GM12878 (cell line): ENCODE measurements at regions not wholly inside any gene's neighbourhood (a gene's known extent, or its start where the extent isn't known, plus 50 kb on each side); places are given as distances from the start of the nearest gene placed in this dataset.

ENCODE experiments used
- ATAC-seq: fragments of 200-7000 bp; cut with Tn5 transposase; 3 replicates; pipeline ENCODE4 v1.9.1; 2020; ENCODE audit warnings: mild to moderate bottlenecking, moderate library complexity
- BruUV-seq: library from RNA; stranded (reverse); fragments of 400-500 nt; replicated peaks from 2 replicates; lab custom pipeline; 2021; lab: Mats Ljungman, UMichigan
- CTCF ChIA-PET: fragments of 300-600 bp; sonication (Branson Sonifier 250); formaldehyde crosslinking; extraction: SDS; loops from one replicate; lab custom pipeline; 2021; ENCODE audit warnings: inconsistent platforms; lab: Yijun Ruan, JAX
- POLR2A ChIA-PET: fragments of 350-600 bp; formaldehyde crosslinking; extraction: SDS; loops from one replicate; lab custom pipeline; 2021; ENCODE audit warnings: inconsistent platforms; lab: Charles Lee
- RAD21 ChIA-PET: fragments of 300-600 bp; sonication (Branson Sonifier 250); formaldehyde crosslinking; loops from one replicate; lab custom pipeline; 2023; ENCODE audit warnings: antibody characterized with exemption; ENCODE audit not compliant: unreplicated experiment; lab: Charles Lee
- SMC1A ChIA-PET: fragments of 300-600 bp; sonication (Branson Sonifier 250); formaldehyde crosslinking; loops from one replicate; lab custom pipeline; 2023; ENCODE audit not compliant: unreplicated experiment, uncharacterized antibody; lab: Charles Lee
- DNase-seq: peaks from one replicate; pipeline ENCODE4 v3.0.0-alpha.2; 2011; ENCODE audit warnings: low read depth, low spot score
- FAIRE-seq: peaks from 3 replicates; lab custom pipeline; 2011; peaks lifted over from hg19 to GRCh38; lab: Jason Lieb, UNC
- H2AFZ ChIP-seq: 2 replicates; pipeline ENCODE4 v1.6.0; 2011; ENCODE audit warnings: low read depth, low read length, control low read depth; ENCODE audit not compliant: control insufficient read depth
- H3K27ac ChIP-seq: 2 replicates; pipeline ENCODE4 v1.5.1; 2011; ENCODE audit warnings: control low read depth; ENCODE audit not compliant: control insufficient read depth, insufficient read depth
- H3K27me3 ChIP-seq, 2 experiments: replicated peaks in 1 of 2; 2 replicates each; pipeline versions ENCODE4 v1.6.0 to v1.6.1; 2011; ENCODE audit warnings: low read length in 1 of 2; ENCODE audit not compliant: control insufficient read depth in 2 of 2, insufficient read depth in 2 of 2
- H3K36me3 ChIP-seq, 2 experiments: 2 replicates each; pipeline ENCODE4 v1.5.1; 2011; ENCODE audit warnings: low read length in 1 of 2; ENCODE audit not compliant: control insufficient read depth in 2 of 2, insufficient read depth in 2 of 2
- H3K4me1 ChIP-seq: 2 replicates; pipeline ENCODE4 v1.6.1; 2011; ENCODE audit warnings: mild to moderate bottlenecking, low read length, moderate library complexity, mixed read lengths; ENCODE audit not compliant: control insufficient read depth, insufficient read depth
- H3K4me2 ChIP-seq: 2 replicates; pipeline ENCODE4 v1.6.0; 2011; ENCODE audit warnings: control low read depth; ENCODE audit not compliant: control insufficient read depth, insufficient read depth
- H3K4me3 ChIP-seq: fragments of 200-600 bp; sonication (generic); 2 replicates; pipeline ENCODE4 v1.5.1; 2016
- H3K79me2 ChIP-seq: 2 replicates; pipeline ENCODE4 v1.6.0; 2011; ENCODE audit warnings: low read length; ENCODE audit not compliant: control insufficient read depth, insufficient read depth
- H3K9ac ChIP-seq: 2 replicates; pipeline ENCODE4 v1.8.0; 2011; ENCODE audit warnings: low read length, control low read depth, mixed read lengths; ENCODE audit not compliant: control insufficient read depth, insufficient read depth
- H3K9me3 ChIP-seq: replicated peaks from 3 replicates; pipeline ENCODE4 v1.5.1; 2011; ENCODE audit warnings: mild to moderate bottlenecking, low read length; ENCODE audit not compliant: control insufficient read depth, insufficient read depth
- H4K20me1 ChIP-seq: 2 replicates; pipeline ENCODE4 v1.6.0; 2011; ENCODE audit not compliant: control insufficient read depth, insufficient read depth
- CBX5 ChIP-seq: sonication (generic); IDR thresholded peaks from 2 replicates; pipeline ENCODE4 v1.6.1; 2016; ENCODE audit warnings: low read depth, moderate library complexity, mild to moderate bottlenecking, inconsistent platforms
- CHD1 ChIP-seq: IDR thresholded peaks from 2 replicates; pipeline ENCODE4 v1.6.1; 2012; ENCODE audit warnings: low read depth, low read length, improper control_type of control experiment
- CREB1 ChIP-seq: IDR thresholded peaks from 2 replicates; pipeline ENCODE4 v1.6.1; 2012; ENCODE audit warnings: low read depth, mild to moderate bottlenecking, inconsistent platforms
- DPF2 ChIP-seq: fragments of 450-650 bp; IDR thresholded peaks from 2 replicates; pipeline ENCODE4 v1.6.1; 2017; ENCODE audit warnings: mild to moderate bottlenecking
- GATAD2B ChIP-seq: fragments of 450-650 bp; conservative IDR thresholded peaks from 2 replicates; pipeline ENCODE4 v1.6.1; 2017; ENCODE audit warnings: low read depth, mild to moderate bottlenecking, moderate library complexity
- IKZF2 ChIP-seq, 2 experiments: fragments of 450-650 bp; IDR thresholded peaks; 2 replicates each; pipeline ENCODE4 v1.6.1; 2017; ENCODE audit warnings: mild to moderate bottlenecking in 2 of 2, moderate library complexity in 2 of 2
- KLF5 ChIP-seq: fragments of 450-650 bp; IDR thresholded peaks from 2 replicates; pipeline ENCODE4 v1.6.1; 2014; ENCODE audit warnings: mild to moderate bottlenecking; ENCODE audit not compliant: partially characterized antibody
- MXI1 ChIP-seq: fragments of 150-350 bp; IDR thresholded peaks from 2 replicates; pipeline ENCODE4 v1.6.1; 2011; ENCODE audit warnings: low read depth, mild to moderate bottlenecking, inconsistent platforms, low read length, improper control_type of control experiment
- NFYB ChIP-seq: IDR thresholded peaks from 2 replicates; pipeline ENCODE4 v1.6.1; 2011; ENCODE audit warnings: low read depth, mild to moderate bottlenecking, low read length, improper control_type of control experiment, moderate library complexity; ENCODE audit not compliant: insufficient read depth
- NR2C2 ChIP-seq: IDR thresholded peaks from 2 replicates; pipeline ENCODE4 v1.6.1; 2011; ENCODE audit warnings: borderline replicate concordance, low read depth; ENCODE audit not compliant: control insufficient read depth, insufficient read length
- RUNX3 ChIP-seq: IDR thresholded peaks from 2 replicates; pipeline ENCODE4 v1.6.1; 2012; ENCODE audit warnings: low read length, inconsistent platforms
- SMAD5 ChIP-seq: IDR thresholded peaks from 2 replicates; pipeline ENCODE4 v1.6.1; 2016; ENCODE audit warnings: antibody characterized with exemption, low read depth
- SPI1 ChIP-seq: IDR thresholded peaks from 2 replicates; pipeline ENCODE4 v1.6.1; 2011; ENCODE audit warnings: low read depth, mild to moderate bottlenecking, low read length, moderate library complexity, borderline replicate concordance; ENCODE audit not compliant: insufficient read depth
- TCF7 ChIP-seq: IDR thresholded peaks from 2 replicates; pipeline ENCODE4 v1.6.1; 2014; ENCODE audit warnings: antibody characterized with exemption, borderline replicate concordance
- ZNF384 ChIP-seq: IDR thresholded peaks from 2 replicates; pipeline ENCODE4 v1.6.1; 2012; ENCODE audit warnings: low read depth, mild to moderate bottlenecking, low read length, improper control_type of control experiment, borderline replicate concordance
- WGBS: methylation state at CpG from one replicate; pipeline ENCODE4 v1.1.6; 2016; ENCODE audit warnings: low lambda C conversion rate; ENCODE audit not compliant: insufficient replicate concordance, insufficient coverage; ENCODE audit errors: missing lambda C conversion rate; 5-methylcytosine and 5-hydroxymethylcytosine counted together
- in situ Hi-C: fragments of 300-500 bp; cut with MboI; formaldehyde crosslinking; loops from 9 replicates; pipeline ENCODE4 v1.14.3; 2018; ENCODE audit warnings: mixed read lengths
- intact Hi-C: fragments of 100-400 bp; cut with micrococcal nuclease; formaldehyde crosslinking; loops from one replicate; pipeline ENCODE4 v1.14.2; 2022; ENCODE audit not compliant: unreplicated experiment
- TF ChIP-seq, protein P1 (sequence below): IDR thresholded peaks from 2 replicates; pipeline ENCODE4 v1.6.1; 2011; ENCODE audit warnings: borderline replicate concordance, low read depth, mild to moderate bottlenecking, moderate library complexity, mixed read lengths, low read length; ENCODE audit not compliant: insufficient read depth; ENCODE audit errors: extremely low read length
- TF ChIP-seq, protein P2 (sequence below), 3 experiments: IDR thresholded peaks in 2 of 3; conservative IDR thresholded peaks in 1 of 3; 2 replicates each; pipeline ENCODE4 v1.5.1; 2011; ENCODE audit warnings: low read depth in 3 of 3, low read length in 3 of 3, mild to moderate bottlenecking in 3 of 3, control low read depth in 2 of 3, moderate library complexity in 2 of 3, inconsistent platforms in 1 of 3, mixed read lengths in 1 of 3; ENCODE audit not compliant: control insufficient read depth in 2 of 3, insufficient read depth in 1 of 3; ENCODE audit errors: extremely low read depth in 1 of 3
- TF ChIP-seq, protein P3 (sequence below): fragments of 450-650 bp; IDR thresholded peaks from 2 replicates; pipeline ENCODE4 v1.6.1; 2017; ENCODE audit warnings: antibody characterized with exemption, mild to moderate bottlenecking, moderate library complexity

DNA sequence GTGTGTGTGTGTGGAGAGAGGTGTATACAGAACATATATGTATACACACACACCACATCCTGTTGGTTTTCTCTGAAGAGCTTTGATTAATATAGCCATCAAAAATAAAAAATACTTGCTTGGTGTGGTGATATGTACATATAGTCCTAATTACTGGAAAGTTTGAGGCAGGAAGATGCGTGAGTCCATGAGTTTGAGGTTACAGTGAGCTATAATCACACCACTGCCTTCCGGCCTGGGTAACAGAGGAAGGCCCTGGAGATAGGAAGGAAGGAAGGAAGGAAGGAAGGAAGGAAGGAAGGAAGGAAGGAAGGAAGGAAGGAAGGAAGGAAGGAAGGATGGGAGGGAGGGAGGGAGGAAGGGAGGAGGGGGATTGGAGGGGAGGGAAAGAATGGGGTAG is 360.4 kb upstream of the CPEB2 start (continued):
- TF ChIP-seq GATAD2B (no peak), NR2C2 (no peak), CREB1 (no peak)
- TF ChIP-seq, protein P1, sequence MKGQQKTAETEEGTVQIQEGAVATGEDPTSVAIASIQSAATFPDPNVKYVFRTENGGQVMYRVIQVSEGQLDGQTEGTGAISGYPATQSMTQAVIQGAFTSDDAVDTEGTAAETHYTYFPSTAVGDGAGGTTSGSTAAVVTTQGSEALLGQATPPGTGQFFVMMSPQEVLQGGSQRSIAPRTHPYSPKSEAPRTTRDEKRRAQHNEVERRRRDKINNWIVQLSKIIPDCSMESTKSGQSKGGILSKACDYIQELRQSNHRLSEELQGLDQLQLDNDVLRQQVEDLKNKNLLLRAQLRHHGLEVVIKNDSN: no peak

DNA sequence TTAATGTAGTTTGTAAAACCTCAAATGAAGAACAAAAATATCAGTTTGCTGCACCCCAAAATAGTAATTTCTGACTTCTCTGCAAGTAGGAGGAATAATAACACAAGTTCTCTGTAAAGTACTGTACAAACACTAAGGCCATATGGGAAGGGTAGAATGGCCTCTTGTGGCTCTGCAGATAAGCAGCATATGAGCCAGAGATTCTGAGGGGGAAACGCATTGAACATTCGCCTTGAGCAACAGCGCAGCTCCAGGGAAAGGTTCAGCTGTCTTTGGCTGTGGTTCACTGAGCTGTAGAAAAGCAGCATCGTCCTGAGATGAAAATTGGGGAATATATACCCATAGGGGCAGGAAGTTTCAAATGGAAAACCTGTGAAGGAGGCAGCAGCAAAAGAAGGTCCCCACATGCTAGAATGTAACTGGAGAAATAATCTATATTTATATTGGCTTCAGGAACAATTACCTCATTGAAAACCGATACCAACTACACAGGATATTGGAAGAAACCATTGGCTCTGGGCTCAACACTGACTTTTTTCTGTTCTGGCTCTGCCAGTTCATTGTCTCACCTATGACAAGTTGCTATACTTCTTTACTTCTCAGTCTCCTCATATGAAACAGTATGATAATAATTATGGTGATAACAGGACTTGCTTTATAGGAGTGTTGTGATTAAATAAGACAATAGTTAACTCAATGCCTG is 357.6 kb upstream of the CPEB2 start:
- no peaks in the 10 kb centered on the region for H3K79me2 ChIP-seq
- H3K9me3 ChIP-seq: no peaks in the 10 kb centered on the region
- H3K9ac ChIP-seq: no peak overlapping the region
- H3K27me3 ChIP-seq: no peaks in the 10 kb centered on the region
- intact Hi-C loops (no loop called here), in situ Hi-C loops (no loop called here)
- ATAC-seq (no peak), FAIRE-seq (no peak), DNase-seq (no peak)
- BruUV-seq: no TSS peak
- H2AFZ ChIP-seq: no peak overlapping the region
- ChIA-PET SMC1A (no interaction called here), POLR2A (no interaction called here), RAD21 (no interaction called here), CTCF (no interaction called here)
- H3K4me1 ChIP-seq: no peaks in the 10 kb centered on the region
- no peak overlapping the region for H3K27ac ChIP-seq
- WGBS: 41% methylated on average over 5 of the region's 5 CpGs
- H3K36me3 ChIP-seq: no peaks in the 10 kb centered on the region
- no peak overlapping the region for H3K4me2 ChIP-seq
- no peaks in the 10 kb centered on the region for H4K20me1 ChIP-seq
- no peak overlapping the region for H3K4me3 ChIP-seq
- TF ChIP-seq RUNX3 (no peak), MXI1 (no peak), SPI1 (no peak), CREB1 (no peak), DPF2 (no peak), NFYB (no peak), SMAD5 (no peak), ZNF384 (no peak), CHD1 (no peak), KLF5 (no peak), TCF7 (no peak), CBX5 (no peak), IKZF2 (IDR thresholded peaks at IDR 0.05) (no peak)
- TF ChIP-seq, protein P2, sequence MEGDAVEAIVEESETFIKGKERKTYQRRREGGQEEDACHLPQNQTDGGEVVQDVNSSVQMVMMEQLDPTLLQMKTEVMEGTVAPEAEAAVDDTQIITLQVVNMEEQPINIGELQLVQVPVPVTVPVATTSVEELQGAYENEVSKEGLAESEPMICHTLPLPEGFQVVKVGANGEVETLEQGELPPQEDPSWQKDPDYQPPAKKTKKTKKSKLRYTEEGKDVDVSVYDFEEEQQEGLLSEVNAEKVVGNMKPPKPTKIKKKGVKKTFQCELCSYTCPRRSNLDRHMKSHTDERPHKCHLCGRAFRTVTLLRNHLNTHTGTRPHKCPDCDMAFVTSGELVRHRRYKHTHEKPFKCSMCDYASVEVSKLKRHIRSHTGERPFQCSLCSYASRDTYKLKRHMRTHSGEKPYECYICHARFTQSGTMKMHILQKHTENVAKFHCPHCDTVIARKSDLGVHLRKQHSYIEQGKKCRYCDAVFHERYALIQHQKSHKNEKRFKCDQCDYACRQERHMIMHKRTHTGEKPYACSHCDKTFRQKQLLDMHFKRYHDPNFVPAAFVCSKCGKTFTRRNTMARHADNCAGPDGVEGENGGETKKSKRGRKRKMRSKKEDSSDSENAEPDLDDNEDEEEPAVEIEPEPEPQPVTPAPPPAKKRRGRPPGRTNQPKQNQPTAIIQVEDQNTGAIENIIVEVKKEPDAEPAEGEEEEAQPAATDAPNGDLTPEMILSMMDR (IDR thresholded peaks at IDR 0.05 in 2 of 3, conservative IDR thresholded peaks at IDR 0.05 in 1 of 3; ENCODE audit: control insufficient read depth in 2 of 3, extremely low read depth in 1 of 3, insufficient read depth in 1 of 3, low read depth in 3 of 3, low read length in 3 of 3): no peak
- TF ChIP-seq, protein P3, sequence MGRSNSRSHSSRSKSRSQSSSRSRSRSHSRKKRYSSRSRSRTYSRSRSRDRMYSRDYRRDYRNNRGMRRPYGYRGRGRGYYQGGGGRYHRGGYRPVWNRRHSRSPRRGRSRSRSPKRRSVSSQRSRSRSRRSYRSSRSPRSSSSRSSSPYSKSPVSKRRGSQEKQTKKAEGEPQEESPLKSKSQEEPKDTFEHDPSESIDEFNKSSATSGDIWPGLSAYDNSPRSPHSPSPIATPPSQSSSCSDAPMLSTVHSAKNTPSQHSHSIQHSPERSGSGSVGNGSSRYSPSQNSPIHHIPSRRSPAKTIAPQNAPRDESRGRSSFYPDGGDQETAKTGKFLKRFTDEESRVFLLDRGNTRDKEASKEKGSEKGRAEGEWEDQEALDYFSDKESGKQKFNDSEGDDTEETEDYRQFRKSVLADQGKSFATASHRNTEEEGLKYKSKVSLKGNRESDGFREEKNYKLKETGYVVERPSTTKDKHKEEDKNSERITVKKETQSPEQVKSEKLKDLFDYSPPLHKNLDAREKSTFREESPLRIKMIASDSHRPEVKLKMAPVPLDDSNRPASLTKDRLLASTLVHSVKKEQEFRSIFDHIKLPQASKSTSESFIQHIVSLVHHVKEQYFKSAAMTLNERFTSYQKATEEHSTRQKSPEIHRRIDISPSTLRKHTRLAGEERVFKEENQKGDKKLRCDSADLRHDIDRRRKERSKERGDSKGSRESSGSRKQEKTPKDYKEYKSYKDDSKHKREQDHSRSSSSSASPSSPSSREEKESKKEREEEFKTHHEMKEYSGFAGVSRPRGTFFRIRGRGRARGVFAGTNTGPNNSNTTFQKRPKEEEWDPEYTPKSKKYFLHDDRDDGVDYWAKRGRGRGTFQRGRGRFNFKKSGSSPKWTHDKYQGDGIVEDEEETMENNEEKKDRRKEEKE: no peak
